Keratinocyte (primary cell): ENCODE measurements at regions not wholly inside any gene's neighbourhood (a gene's known extent, or its start where the extent isn't known, plus 50 kb on each side); places are given as distances from the start of the nearest gene placed in this dataset.

Experiments used
- DNase-seq: peaks from one replicate; pipeline ENCODE4 v3.0.0-alpha.2; 2011; ENCODE audit warnings: low read depth, missing footprints, low spot score
- FAIRE-seq: peaks from 2 replicates; lab custom pipeline; 2011; peaks lifted over from hg19 to GRCh38; lab: Jason Lieb, UNC
- H2AFZ ChIP-seq: 2 replicates; pipeline ENCODE4 v1.6.0; 2012; ENCODE audit warnings: low read length, control low read depth, inconsistent platforms; ENCODE audit not compliant: control insufficient read depth
- H3K27ac ChIP-seq: 2 replicates; pipeline ENCODE4 v1.5.1; 2011; ENCODE audit warnings: low read length; ENCODE audit not compliant: control insufficient read depth, insufficient read depth
- H3K27me3 ChIP-seq: 3 replicates; pipeline ENCODE4 v1.6.0; 2011; ENCODE audit warnings: low read length; ENCODE audit not compliant: control insufficient read depth, insufficient read depth; ENCODE audit errors: extremely low read depth
- H3K36me3 ChIP-seq, 2 experiments: 2 replicates in 1 of 2; 3 replicates in 1 of 2; pipeline ENCODE4 v1.5.1; 2011; ENCODE audit warnings: low read length in 2 of 2, mild to moderate bottlenecking in 1 of 2; ENCODE audit not compliant: control insufficient read depth in 2 of 2, insufficient read depth in 2 of 2; ENCODE audit errors: extremely low read depth in 1 of 2
- H3K4me1 ChIP-seq: 3 replicates; pipeline ENCODE4 v1.5.1; 2011; ENCODE audit warnings: low read length; ENCODE audit not compliant: control insufficient read depth, insufficient read depth; ENCODE audit errors: extremely low read depth
- H3K4me2 ChIP-seq: 3 replicates; pipeline ENCODE4 v1.6.0; 2011; ENCODE audit warnings: low read depth, low read length; ENCODE audit not compliant: control insufficient read depth, insufficient read depth; ENCODE audit errors: extremely low read depth
- H3K4me3 ChIP-seq, 3 experiments: fragments of 200-600 bp in 1 of 3; sonication (generic) in 1 of 3; 2 replicates in 2 of 3; 3 replicates in 1 of 3; pipeline ENCODE4 v1.5.1; 2011 to 2016; ENCODE audit warnings: low read length in 3 of 3, mild to moderate bottlenecking in 3 of 3, control low read depth in 2 of 3, inconsistent platforms in 1 of 3, low read depth in 1 of 3, mixed read lengths in 1 of 3, mixed run types in 1 of 3, moderate library complexity in 1 of 3; ENCODE audit not compliant: control insufficient read depth in 2 of 3, insufficient read depth in 2 of 3; ENCODE audit errors: extremely low read depth in 1 of 3
- H3K79me2 ChIP-seq: 2 replicates; pipeline ENCODE4 v1.6.0; 2012; ENCODE audit warnings: low read length; ENCODE audit not compliant: control insufficient read depth, insufficient read depth
- H3K9ac ChIP-seq: 3 replicates; pipeline ENCODE4 v1.6.0; 2011; ENCODE audit warnings: low read length; ENCODE audit not compliant: control insufficient read depth, insufficient read depth; ENCODE audit errors: extremely low read depth
- H3K9me1 ChIP-seq: 3 replicates; pipeline ENCODE4 v1.6.0; 2011; ENCODE audit warnings: low read length; ENCODE audit not compliant: control insufficient read depth, insufficient read depth; ENCODE audit errors: extremely low read depth
- H3K9me3 ChIP-seq: 2 replicates; pipeline ENCODE4 v1.5.1; 2012; ENCODE audit warnings: low read depth, low read length; ENCODE audit not compliant: control insufficient read depth
- H4K20me1 ChIP-seq: 3 replicates; pipeline ENCODE4 v1.6.0; 2011; ENCODE audit warnings: low read length; ENCODE audit not compliant: control insufficient read depth, insufficient read depth; ENCODE audit errors: extremely low read depth
- CTCF ChIP-seq, 3 experiments: IDR thresholded peaks in 1 of 3; conservative IDR thresholded peaks in 1 of 3; optimal IDR thresholded peaks in 1 of 3; 2 replicates in 2 of 3; 3 replicates in 1 of 3; pipeline versions ENCODE3 to v1.5.1; 2011; ENCODE audit warnings: low read length in 3 of 3, mild to moderate bottlenecking in 3 of 3, moderate library complexity in 2 of 3, control low read depth in 1 of 3, inconsistent platforms in 1 of 3; ENCODE audit not compliant: insufficient read depth in 2 of 3; ENCODE audit errors: extremely low read depth in 1 of 3
- EZH2 ChIP-seq: IDR thresholded peaks from one replicate; pipeline ENCODE4 v1.6.1; 2012; ENCODE audit warnings: inconsistent platforms, mild to moderate bottlenecking, low read length, moderate library complexity
- dilution Hi-C: fragments of 300-500 bp; cut with MboI; formaldehyde crosslinking; loops from one replicate; pipeline ENCODE4 v1.7.0; 2020; ENCODE audit warnings: low sequenced_read_pairs; ENCODE audit not compliant: extremely low pct_ligation_motif_present

- H3K4me1 ChIP-seq: no peaks in the 10 kb centered on the region
- H3K9ac ChIP-seq: no peak overlapping the region
- dilution Hi-C loops: no loop called here
- FAIRE-seq: no peak
- no peaks in the 10 kb centered on the region for H3K36me3 ChIP-seq
- H3K79me2 ChIP-seq: no peaks in the 10 kb centered on the region
- no peaks in the 10 kb centered on the region for H4K20me1 ChIP-seq
- no peak for DNase-seq
- H3K9me1 ChIP-seq: no peaks in the 10 kb centered on the region
- no peaks in the 10 kb centered on the region for H3K27me3 ChIP-seq
- TF ChIP-seq EZH2: no peak
- no peak for TF ChIP-seq CTCF (optimal IDR thresholded peaks at IDR 0.05 in 1 of 3, IDR thresholded peaks at IDR 0.05 in 1 of 3, conservative IDR thresholded peaks at IDR 0.05 in 1 of 3; ENCODE audit: extremely low read depth in 1 of 3, insufficient read depth in 2 of 3, low read length in 3 of 3)
- H3K9me3 ChIP-seq: no peaks in the 10 kb centered on the region
- no peak overlapping the region for H2AFZ ChIP-seq
- no peak overlapping the region for H3K27ac ChIP-seq
- no peak overlapping the region for H3K4me3 ChIP-seq
- no peak overlapping the region for H3K4me2 ChIP-seq
Measured at GRCh38 chr14:38710881-38711280, 392.2 kb downstream of the SEC23A start.

GRCh38 chr14:38710196-38710595 is 392.8 kb downstream of the SEC23A start:
- no peak for DNase-seq
- dilution Hi-C loops: no loop called here

More at GRCh38 chr14:38710196-38710595, 392.8 kb downstream of the SEC23A start:
- H3K9me1 ChIP-seq: no peaks in the 10 kb centered on the region
- no peak for FAIRE-seq
- no peak overlapping the region for H3K4me2 ChIP-seq
- H3K4me3 ChIP-seq: no peak overlapping the region
- no peak overlapping the region for H2AFZ ChIP-seq
- H3K36me3 ChIP-seq: no peaks in the 10 kb centered on the region
- no peaks in the 10 kb centered on the region for H3K9me3 ChIP-seq
- no peak overlapping the region for H3K9ac ChIP-seq
- TF ChIP-seq EZH2 (no peak), CTCF (optimal IDR thresholded peaks at IDR 0.05 in 1 of 3, IDR thresholded peaks at IDR 0.05 in 1 of 3, conservative IDR thresholded peaks at IDR 0.05 in 1 of 3; ENCODE audit: extremely low read depth in 1 of 3, insufficient read depth in 2 of 3, low read length in 3 of 3) (no peak)
- H3K4me1 ChIP-seq: no peaks in the 10 kb centered on the region
- H3K27ac ChIP-seq: no peak overlapping the region
- no peaks in the 10 kb centered on the region for H3K27me3 ChIP-seq
- no peaks in the 10 kb centered on the region for H3K79me2 ChIP-seq
- no peaks in the 10 kb centered on the region for H4K20me1 ChIP-seq
